ENCODE measurements at regions not wholly inside any gene's neighbourhood (a gene's known extent, or its start where the extent isn't known, plus 50 kb on each side); places are given as distances from the start of the nearest gene placed in this dataset.

- H3F3A ChIP-seq (ENCODE audit: insufficient read depth, low read depth), result no peaks in the 10 kb centered on the region
- peak in 1 of 2 experiments; percentile 15 for DNase-seq
- no peak overlapping the region for H3K4me3 ChIP-seq
- no peaks in the 10 kb centered on the region for H3K36me3 ChIP-seq (ENCODE audit: low read depth)
- H3K27me3 ChIP-seq (ENCODE audit: insufficient read depth, low read depth), result no peaks in the 10 kb centered on the region
- no peak overlapping the region; the same call in 1 of the 2 replicates for H2AFZ ChIP-seq
- peaks cover 12% of the 10 kb centered on the region for H3K4me1 ChIP-seq (replicated peaks; ENCODE audit: insufficient read depth)
- intact Hi-C loops (cut with micrococcal nuclease; ENCODE audit: unreplicated experiment), result no loop called here
- no peaks in the 10 kb centered on the region for H4K20me1 ChIP-seq (ENCODE audit: insufficient read depth)
- TF ChIP-seq, protein P1, sequence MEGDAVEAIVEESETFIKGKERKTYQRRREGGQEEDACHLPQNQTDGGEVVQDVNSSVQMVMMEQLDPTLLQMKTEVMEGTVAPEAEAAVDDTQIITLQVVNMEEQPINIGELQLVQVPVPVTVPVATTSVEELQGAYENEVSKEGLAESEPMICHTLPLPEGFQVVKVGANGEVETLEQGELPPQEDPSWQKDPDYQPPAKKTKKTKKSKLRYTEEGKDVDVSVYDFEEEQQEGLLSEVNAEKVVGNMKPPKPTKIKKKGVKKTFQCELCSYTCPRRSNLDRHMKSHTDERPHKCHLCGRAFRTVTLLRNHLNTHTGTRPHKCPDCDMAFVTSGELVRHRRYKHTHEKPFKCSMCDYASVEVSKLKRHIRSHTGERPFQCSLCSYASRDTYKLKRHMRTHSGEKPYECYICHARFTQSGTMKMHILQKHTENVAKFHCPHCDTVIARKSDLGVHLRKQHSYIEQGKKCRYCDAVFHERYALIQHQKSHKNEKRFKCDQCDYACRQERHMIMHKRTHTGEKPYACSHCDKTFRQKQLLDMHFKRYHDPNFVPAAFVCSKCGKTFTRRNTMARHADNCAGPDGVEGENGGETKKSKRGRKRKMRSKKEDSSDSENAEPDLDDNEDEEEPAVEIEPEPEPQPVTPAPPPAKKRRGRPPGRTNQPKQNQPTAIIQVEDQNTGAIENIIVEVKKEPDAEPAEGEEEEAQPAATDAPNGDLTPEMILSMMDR (conservative IDR thresholded peaks at IDR 0.05), result no peak
- no peak overlapping the region for H3K27ac ChIP-seq
- peaks cover 5% of the 10 kb centered on the region; the same call in 1 of the 2 replicates for H3K9me3 ChIP-seq (ENCODE audit: insufficient read depth, low read depth)
- ChIA-PET POLR2A (ENCODE audit: unreplicated experiment) (no interaction called here), CTCF (no interaction called here)
- H3K79me2 ChIP-seq (ENCODE audit: low read depth), result no peaks in the 10 kb centered on the region
- H3K9me2 ChIP-seq (ENCODE audit: insufficient read depth), result no peaks in the 10 kb centered on the region
- no peak overlapping the region for H3K4me2 ChIP-seq
- BruUV-seq (replicated peaks), result no TSS peak
Measured at GRCh38 chr2:144707736-144708326, 187.9 kb upstream of the ZEB2 start.

GRCh38 chr2:144706647-144707046 is 186.7 kb upstream of the ZEB2 start:
- POLR2A ChIA-PET (ENCODE audit: unreplicated experiment), result no interaction called here
- no peak for TF ChIP-seq EZH2 (IDR thresholded peaks at IDR 0.05; ENCODE audit: low read depth)
- TF ChIP-seq, protein P1 (conservative IDR thresholded peaks at IDR 0.05), result no peak
- peaks cover 12% of the 10 kb centered on the region for H3K4me1 ChIP-seq (replicated peaks; ENCODE audit: insufficient read depth)
- BruUV-seq (replicated peaks), result no TSS peak
- CTCF ChIA-PET, result no interaction called here
- H3K79me2 ChIP-seq (ENCODE audit: low read depth), result no peaks in the 10 kb centered on the region
- H3K9me3 ChIP-seq (ENCODE audit: insufficient read depth, low read depth), result peaks cover 5% of the 10 kb centered on the region; the same call in 1 of the 2 replicates
- no peaks in the 10 kb centered on the region for H3K36me3 ChIP-seq (ENCODE audit: low read depth)
- DNase-seq, result no peak
- H4K20me1 ChIP-seq (ENCODE audit: insufficient read depth), result no peaks in the 10 kb centered on the region
- no peak overlapping the region for H2AFZ ChIP-seq
- no peaks in the 10 kb centered on the region for H3K9me2 ChIP-seq (ENCODE audit: insufficient read depth)
- H3K4me3 ChIP-seq, result no peak overlapping the region
- H3K4me2 ChIP-seq, result no peak overlapping the region
- intact Hi-C loops (cut with micrococcal nuclease; ENCODE audit: unreplicated experiment), result no loop called here
- H3K27ac ChIP-seq, result no peak overlapping the region
- H3K27me3 ChIP-seq (ENCODE audit: insufficient read depth, low read depth), result no peaks in the 10 kb centered on the region
- no peaks in the 10 kb centered on the region for H3F3A ChIP-seq (ENCODE audit: insufficient read depth, low read depth)

GRCh38 chr2:144705328-144706245 is 185.7 kb upstream of the ZEB2 start:
- Histone ChIP-seq H3K27me3 (ENCODE audit: insufficient read depth, low read depth) (no peaks in the 10 kb centered on the region), H3F3A (ENCODE audit: insufficient read depth, low read depth) (no peaks in the 10 kb centered on the region), H3K36me3 (ENCODE audit: low read depth) (no peaks in the 10 kb centered on the region), H3K4me2 (no peak overlapping the region), H3K79me2 (ENCODE audit: low read depth) (no peaks in the 10 kb centered on the region), H3K27ac (no peak overlapping the region), H3K9me2 (ENCODE audit: insufficient read depth) (no peaks in the 10 kb centered on the region), H2AFZ (no peak overlapping the region), H3K4me1 (replicated peaks; ENCODE audit: insufficient read depth) (peaks cover 12% of the 10 kb centered on the region), H3K4me3 (no peak overlapping the region), H4K20me1 (ENCODE audit: insufficient read depth) (no peaks in the 10 kb centered on the region), H3K9me3 (ENCODE audit: insufficient read depth, low read depth) (peaks cover 5% of the 10 kb centered on the region; the same call in 1 of the 2 replicates)
- no peak for DNase-seq
- ChIA-PET POLR2A (ENCODE audit: unreplicated experiment) (no interaction called here), CTCF (no interaction called here)
- no TSS peak for BruUV-seq (replicated peaks)
- intact Hi-C loops (cut with micrococcal nuclease; ENCODE audit: unreplicated experiment), result no loop called here
- TF ChIP-seq EZH2 (IDR thresholded peaks at IDR 0.05; ENCODE audit: low read depth), result no peak
- TF ChIP-seq, protein P1 (conservative IDR thresholded peaks at IDR 0.05), result no peak
